Testis (tissue), 2 donors: ENCODE measurements at regions not wholly inside any gene's neighbourhood (a gene's known extent, or its start where the extent isn't known, plus 50 kb on each side); places are given as distances from the start of the nearest gene placed in this dataset.

Experiments used
- DNase-seq: peaks from one replicate; pipeline ENCODE4 v3.0.0-alpha.2; 2019
- H3K27ac ChIP-seq, 2 donors: fragments of 200-600 bp; sonication (generic); one replicate each; pipeline ENCODE4 v1.5.1; 2019
- H3K27me3 ChIP-seq: fragments of 200-600 bp; sonication (generic); one replicate; pipeline ENCODE4 v1.5.1; 2019
- H3K36me3 ChIP-seq: fragments of 200-600 bp; sonication (generic); one replicate; pipeline ENCODE4 v1.5.1; 2017; ENCODE audit warnings: low read depth; ENCODE audit errors: missing control alignments
- H3K4me1 ChIP-seq: fragments of 200-600 bp; sonication (generic); one replicate; pipeline ENCODE4 v1.5.1; 2019
- H3K4me3 ChIP-seq, 2 donors: fragments of 200-600 bp; sonication (generic); one replicate each; pipeline ENCODE4 v1.5.1; 2017 to 2019
- H3K9me3 ChIP-seq: fragments of 200-600 bp; sonication (generic); one replicate; pipeline ENCODE4 v1.5.1; 2017
- CTCF ChIP-seq, 3 experiments: fragments of 450-650 bp in 2 of 3; fragments of 200-600 bp in 1 of 3; sonication (generic) in 1 of 3; IDR thresholded peaks; one replicate each; pipeline ENCODE4 v1.5.1; 2016 to 2019; ENCODE audit warnings: antibody characterized with exemption in 3 of 3, mild to moderate bottlenecking in 2 of 3, moderate library complexity in 1 of 3
- POLR2A ChIP-seq: fragments of 450-650 bp; IDR thresholded peaks from one replicate; pipeline ENCODE4 v1.6.1; 2017; ENCODE audit warnings: antibody characterized with exemption, mild to moderate bottlenecking, moderate library complexity
- WGBS, 2 donors: methylation state at CpG; one replicate each; pipeline ENCODE4 v1.1.5; 2018; 5-methylcytosine and 5-hydroxymethylcytosine counted together
- intact Hi-C: fragments of 100-400 bp; cut with DNase I; formaldehyde crosslinking; loops from one replicate; pipeline ENCODE4 v1.15.1; 2023; ENCODE audit warnings: low total_unique reads

- DNase-seq, result no peak
These were observed 247.1 kb downstream of the SYK start for GRCh38 chr9:91048749-91049148.

DNA sequence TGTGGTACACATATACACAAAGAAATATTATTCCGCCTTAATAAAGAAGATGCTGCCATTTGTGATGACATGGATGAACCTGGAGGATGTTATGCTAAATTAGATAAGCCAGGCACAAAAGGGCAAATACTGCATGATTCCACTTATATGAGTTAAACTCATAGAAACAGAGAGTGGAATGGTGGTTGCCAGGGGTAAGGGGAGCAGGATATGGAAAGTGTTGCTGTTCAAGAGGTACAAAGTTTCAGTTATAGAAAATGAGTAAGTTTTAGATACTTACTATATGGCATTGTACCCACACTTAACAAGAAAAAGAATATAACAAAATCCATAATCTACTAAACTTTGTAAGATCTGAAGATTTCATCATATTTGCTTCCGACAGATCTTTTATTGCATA is 252.2 kb downstream of the SYK start:
- Histone ChIP-seq H3K36me3 (no peaks in the 10 kb centered on the region), H3K4me3 (no peak overlapping the region), H3K9me3 (no peaks in the 10 kb centered on the region), H3K27ac (no peak overlapping the region), H3K4me1 (no peaks in the 10 kb centered on the region), H3K27me3 (no peaks in the 10 kb centered on the region)
- 89 to 91% methylated on average over 2 of the region's 2 CpGs for WGBS, 2 donors
- intact Hi-C loops, result no loop called here
- no peak for DNase-seq
- no peak for TF ChIP-seq POLR2A
- TF ChIP-seq CTCF (IDR thresholded peaks at IDR 0.05), result no peak

More at GRCh38 chr9:91048749-91049148, 247.1 kb downstream of the SYK start:
- intact Hi-C loops, result no loop called here
- Histone ChIP-seq H3K27ac (no peak overlapping the region), H3K4me1 (no peaks in the 10 kb centered on the region), H3K27me3 (no peaks in the 10 kb centered on the region), H3K9me3 (no peaks in the 10 kb centered on the region), H3K36me3 (no peaks in the 10 kb centered on the region), H3K4me3 (no peak overlapping the region)
- TF ChIP-seq CTCF (IDR thresholded peaks at IDR 0.05), result no peak
- TF ChIP-seq POLR2A, result no peak
- WGBS, 2 donors, result 76 to 88% methylated on average over 2 of the region's 2 CpGs

DNA sequence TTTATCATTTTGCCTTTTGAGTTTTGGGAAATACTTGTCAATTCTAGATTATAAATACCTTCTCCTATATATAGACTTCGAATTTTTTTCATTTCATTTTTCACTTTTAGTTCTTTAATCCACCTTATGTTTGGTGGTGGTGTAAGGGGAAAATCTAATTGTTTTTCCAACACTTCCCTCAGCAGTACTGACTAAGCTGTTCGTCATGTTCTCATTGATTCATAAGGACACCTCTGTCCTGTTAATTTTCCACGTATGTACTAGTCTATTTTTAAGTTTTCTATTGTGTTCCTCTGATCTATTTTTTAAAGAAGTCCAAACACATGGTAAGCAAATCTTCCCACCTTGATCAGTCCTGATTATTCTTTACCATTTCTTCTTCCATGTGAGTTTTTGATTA is 254.2 kb downstream of the SYK start:
- TF ChIP-seq POLR2A (no peak), CTCF (IDR thresholded peaks at IDR 0.05) (no peak)
- intact Hi-C loops, result no loop called here
- no peaks in the 10 kb centered on the region for H3K9me3 ChIP-seq
- 88 to 89% methylated on average over 3 of the region's 3 CpGs for WGBS, 2 donors
- no peak for DNase-seq
- H3K27ac ChIP-seq, result no peak overlapping the region
- H3K36me3 ChIP-seq, result no peaks in the 10 kb centered on the region
- no peak overlapping the region for H3K4me3 ChIP-seq
- H3K4me1 ChIP-seq, result peaks cover 7% of the 10 kb centered on the region
- no peaks in the 10 kb centered on the region for H3K27me3 ChIP-seq

DNA sequence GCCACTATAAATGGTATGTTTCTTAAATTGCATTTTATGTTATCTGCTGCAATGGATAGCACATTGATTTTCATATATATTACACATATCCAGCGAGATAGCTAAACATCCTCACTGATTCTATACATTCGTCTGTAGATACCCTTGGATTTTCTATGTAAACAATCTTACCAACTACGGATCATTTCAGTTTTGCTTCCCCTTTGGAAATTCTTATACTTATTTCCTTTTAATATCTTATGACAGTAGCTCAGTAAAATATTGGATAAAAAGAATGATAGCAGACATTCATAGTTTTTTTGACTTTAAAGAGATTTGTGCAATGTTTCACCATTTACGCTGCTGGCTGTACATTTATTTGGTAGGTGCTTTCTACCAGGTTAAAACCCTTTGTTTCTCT is 254.9 kb downstream of the SYK start:
- Histone ChIP-seq H3K27me3 (no peaks in the 10 kb centered on the region), H3K4me1 (peaks cover 11% of the 10 kb centered on the region), H3K4me3 (no peak overlapping the region), H3K9me3 (no peaks in the 10 kb centered on the region), H3K36me3 (no peaks in the 10 kb centered on the region), H3K27ac (no peak overlapping the region)
- intact Hi-C loops, result no loop called here
- TF ChIP-seq POLR2A (no peak), CTCF (IDR thresholded peaks at IDR 0.05) (no peak)
- no peak for DNase-seq
- 89% methylated on average over 4 of the region's 4 CpGs for WGBS, 2 donors

- H3K27ac ChIP-seq, result no peak overlapping the region
- no peak overlapping the region for H3K4me3 ChIP-seq
- intact Hi-C loops, result no loop called here
- H3K9me3 ChIP-seq, result no peaks in the 10 kb centered on the region
- TF ChIP-seq CTCF (IDR thresholded peaks at IDR 0.05) (no peak), POLR2A (no peak)
- H3K27me3 ChIP-seq, result no peaks in the 10 kb centered on the region
- no peak for DNase-seq
- H3K4me1 ChIP-seq, result peaks cover 11% of the 10 kb centered on the region
- H3K36me3 ChIP-seq, result no peaks in the 10 kb centered on the region
These were observed 255.3 kb downstream of the SYK start for GRCh38 chr9:91056917-91057316.
